Activated CD4-positive, alpha-beta T cell treated with anti-CD3 and anti-CD28 coated beads, Interleukin-2, amount 50 U/mL, for 4 hours (primary cell): ENCODE measurements at regions not wholly inside any gene's neighbourhood (a gene's known extent, or its start where the extent isn't known, plus 50 kb on each side); places are given as distances from the start of the nearest gene placed in this dataset.

Experiments used
- DNase-seq, 2 experiments: peaks; one replicate each; pipeline ENCODE4 v3.0.0-alpha.2; 2020

DNA sequence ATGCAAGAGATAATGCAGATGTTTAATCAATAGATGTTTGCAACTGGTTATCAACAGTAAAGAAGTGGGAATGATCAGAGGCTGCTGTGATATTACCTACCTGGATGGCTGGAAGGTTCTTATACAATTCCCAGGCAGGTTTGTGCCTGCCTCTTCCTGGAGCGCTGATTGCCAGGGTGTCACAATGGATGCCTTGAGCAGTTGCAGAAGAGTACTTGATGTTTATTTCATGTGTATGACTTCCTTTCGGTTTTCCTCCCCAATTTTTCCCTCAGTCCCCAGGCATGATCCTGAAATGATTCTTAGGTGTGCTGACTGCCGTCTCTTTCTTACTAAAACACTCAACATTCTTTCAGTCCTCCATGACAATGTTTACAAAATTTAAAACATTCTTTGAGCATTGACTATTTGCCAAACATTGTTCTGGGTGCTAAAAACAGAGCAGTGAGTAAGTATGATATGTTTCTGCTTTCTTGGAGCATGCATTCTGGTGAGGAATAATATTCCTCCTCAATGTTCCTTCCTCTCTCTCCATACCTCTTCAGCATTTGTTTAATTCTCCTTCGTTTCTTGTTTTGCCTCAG, 416.6 kb upstream of the TRIB2 start:
- no peak for DNase-seq

DNA sequence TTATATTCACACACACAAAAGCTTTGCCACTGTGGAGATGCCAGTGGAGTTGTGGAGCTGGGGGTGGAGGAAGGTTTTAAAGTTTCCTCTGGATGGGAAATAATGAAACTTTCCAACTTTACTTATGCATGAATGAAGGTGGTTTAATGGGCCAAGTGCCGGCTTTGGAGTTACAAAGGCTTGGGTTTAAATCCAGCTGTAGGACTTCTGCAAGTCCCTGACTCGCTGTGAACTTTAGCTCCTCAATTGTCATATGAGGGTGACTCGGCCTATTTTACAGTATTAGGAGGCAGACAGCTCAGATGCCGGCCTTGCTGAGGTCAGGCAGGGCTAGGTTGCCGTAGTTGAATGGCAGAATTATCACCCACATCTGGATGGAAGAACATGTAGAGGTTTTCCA, 415.8 kb upstream of the TRIB2 start:
- no peak for DNase-seq

DNA sequence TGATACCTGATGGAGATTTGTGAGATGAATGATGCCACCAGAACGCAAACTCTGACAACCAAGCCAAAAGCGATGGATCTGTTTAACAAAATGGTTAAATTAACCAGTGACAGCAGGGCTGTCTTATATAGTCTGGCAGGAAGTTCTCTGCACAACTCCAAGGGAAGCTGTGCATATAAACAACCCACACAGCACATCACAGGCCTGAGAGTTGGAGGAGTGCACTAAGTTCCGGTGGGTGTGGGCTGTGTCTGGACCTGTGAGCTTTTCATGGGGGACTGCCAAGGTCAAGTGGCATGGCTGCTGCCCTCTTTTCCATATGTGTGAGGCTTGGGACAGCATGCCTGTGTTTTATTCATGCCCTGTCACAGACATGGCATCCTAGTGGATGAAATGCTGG, 414.6 kb upstream of the TRIB2 start:
- no peak for DNase-seq

DNA sequence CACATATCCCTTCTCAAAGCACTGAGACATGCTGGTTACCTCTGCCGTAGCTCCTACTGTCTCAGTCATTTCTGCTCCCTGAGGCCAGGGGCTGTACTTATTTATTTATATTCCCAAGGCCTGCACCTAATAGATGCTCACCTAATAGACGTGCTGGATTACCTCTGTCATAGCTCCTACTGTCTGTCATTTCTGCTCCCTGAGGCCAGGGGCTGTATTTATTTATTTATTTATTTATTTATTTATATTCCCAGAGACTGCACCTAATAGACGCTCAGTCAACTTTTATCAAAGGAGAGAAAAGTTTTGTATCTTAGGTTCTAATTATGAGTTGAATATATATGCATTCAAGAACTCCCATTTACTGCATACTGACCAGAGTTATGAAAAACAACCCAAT, 414.0 kb upstream of the TRIB2 start:
- no peak for DNase-seq

DNA sequence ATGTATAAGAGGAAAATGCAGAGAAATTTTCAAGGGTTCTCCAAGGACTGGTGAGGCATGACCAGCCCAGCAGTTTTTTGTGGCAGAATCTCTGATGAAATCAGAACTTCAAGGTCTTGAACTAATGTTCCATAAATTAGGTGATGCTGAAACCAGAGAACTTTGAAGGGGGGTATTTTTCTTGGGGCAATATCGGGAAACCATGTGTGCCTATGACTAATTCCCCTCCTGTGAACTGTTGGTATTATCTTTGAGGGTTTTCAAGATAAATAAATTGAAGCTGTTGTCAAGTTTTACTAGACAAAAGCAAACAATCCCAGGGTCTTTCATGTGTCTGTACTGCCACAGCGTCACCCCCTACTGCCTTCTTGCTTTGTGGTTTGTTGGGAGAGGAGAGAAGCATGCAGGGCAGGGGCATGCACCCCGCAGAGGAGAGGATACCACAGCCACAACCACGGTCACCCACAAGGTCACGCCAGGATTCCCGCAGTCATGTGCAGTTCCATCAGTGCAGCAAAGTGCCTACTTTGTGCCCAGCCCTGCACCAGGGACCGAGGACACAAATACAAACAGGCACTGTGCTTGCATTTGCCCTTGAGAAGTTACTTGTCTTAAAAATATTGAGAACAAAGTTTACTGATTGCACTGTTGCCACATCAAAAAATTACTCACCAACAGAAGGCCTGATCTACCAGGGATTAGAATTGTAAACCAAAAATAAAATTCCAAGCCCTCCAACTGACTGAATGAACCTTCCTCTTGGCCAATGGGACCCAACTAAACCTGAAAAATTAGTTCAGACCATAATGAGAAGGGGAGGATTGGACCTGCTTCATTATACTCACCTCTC, 413.3 kb upstream of the TRIB2 start:
- no peak for DNase-seq

DNA sequence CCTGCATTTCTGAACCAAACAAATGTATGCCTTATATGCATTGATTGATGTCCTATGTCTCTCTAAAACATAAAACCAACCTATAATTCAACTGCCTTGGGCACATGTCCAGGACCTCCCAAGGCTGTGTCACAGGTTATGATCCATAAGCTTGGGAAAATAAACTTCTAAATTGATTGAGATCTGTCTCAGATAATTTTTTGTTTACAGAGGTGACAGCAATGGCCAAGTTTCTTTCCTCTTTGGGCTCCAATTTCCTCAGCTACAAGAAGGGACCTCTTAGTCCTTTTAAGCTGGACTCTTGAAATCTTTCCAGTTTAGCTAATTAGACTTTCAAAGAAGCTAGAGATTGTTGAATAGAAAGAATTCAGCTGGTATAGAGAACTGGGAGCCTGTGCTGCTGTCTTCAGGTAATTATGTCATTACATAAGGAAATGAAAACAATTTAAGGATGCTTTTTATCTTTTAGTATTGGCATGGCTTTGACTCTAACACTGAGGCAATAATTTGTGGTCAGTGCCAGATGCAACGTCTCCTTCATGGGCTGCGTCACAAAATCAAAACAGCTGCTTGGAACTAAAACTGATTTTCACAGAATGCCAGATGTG, 412.1 kb upstream of the TRIB2 start:
- DNase-seq: no peak

DNA sequence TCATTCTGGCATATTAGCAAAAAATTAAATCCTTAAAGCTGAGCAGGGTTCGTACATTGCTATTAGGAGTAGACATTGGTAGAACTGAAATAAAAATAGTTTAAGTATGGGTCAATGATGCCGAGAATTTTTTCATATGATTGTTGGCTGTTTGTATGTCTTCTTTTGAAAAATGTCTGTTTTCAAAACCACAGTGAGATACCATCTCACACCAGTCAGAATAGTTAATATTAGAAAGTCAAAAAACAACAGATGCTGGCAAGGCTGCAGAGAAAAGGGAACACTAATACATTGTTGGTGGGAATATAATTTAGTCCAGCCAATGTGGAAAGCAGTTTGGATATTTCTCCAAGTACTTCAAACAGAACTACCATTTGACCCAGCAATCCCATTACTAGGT, 410.8 kb upstream of the TRIB2 start:
- no peak for DNase-seq

DNA sequence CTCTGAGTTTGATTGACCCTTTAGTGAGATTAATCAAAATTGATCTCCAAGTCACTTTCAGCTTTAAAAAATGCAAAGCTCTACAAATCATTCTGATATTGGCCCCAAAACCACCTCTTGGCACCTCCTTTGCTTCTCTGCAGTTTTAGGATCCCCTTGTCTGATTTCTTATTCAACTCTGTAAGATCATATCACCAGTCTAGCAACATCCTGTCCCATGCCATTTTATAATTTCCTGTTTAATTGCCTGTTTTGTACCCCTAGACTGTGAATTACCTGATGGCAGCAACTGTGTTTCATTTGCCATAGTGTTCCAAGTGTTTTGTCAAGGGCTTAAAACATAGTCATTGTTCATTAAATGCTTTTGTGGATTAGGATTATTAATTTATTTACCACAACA, 406.3 kb upstream of the TRIB2 start:
- DNase-seq: no peak

DNA sequence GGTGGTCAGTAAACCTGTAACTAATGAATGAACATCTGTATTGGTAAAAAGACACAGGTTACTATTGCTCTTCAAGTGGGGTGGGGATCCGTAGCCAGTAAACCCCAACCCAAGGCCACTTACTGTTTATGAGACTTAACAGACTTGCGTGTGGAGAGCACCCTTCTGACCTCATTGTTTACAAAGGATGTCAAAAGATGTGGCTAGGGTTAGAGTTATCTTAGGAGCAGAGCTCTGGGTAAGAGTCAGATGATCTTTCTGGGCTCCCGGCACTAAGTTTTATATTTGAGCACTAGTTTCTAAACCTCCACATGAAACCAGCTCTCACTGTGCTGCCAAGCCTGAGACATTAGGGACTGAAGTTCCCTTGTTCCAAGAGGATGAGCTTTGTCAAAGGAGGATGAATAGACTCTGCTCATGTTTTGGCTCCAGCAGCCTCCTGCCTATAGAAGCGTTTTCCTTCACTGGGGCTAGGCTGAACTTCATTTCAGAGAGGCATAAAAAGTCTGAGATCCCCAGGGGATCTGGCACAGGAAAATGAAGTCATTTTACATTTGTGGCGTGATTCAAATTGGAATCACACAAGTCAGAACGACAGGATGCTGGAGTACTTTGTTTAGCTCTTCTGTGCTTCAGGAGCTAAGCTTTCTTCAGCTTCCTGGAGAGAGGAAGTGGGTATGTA, 403.1 kb upstream of the TRIB2 start:
- DNase-seq: no peak

DNA sequence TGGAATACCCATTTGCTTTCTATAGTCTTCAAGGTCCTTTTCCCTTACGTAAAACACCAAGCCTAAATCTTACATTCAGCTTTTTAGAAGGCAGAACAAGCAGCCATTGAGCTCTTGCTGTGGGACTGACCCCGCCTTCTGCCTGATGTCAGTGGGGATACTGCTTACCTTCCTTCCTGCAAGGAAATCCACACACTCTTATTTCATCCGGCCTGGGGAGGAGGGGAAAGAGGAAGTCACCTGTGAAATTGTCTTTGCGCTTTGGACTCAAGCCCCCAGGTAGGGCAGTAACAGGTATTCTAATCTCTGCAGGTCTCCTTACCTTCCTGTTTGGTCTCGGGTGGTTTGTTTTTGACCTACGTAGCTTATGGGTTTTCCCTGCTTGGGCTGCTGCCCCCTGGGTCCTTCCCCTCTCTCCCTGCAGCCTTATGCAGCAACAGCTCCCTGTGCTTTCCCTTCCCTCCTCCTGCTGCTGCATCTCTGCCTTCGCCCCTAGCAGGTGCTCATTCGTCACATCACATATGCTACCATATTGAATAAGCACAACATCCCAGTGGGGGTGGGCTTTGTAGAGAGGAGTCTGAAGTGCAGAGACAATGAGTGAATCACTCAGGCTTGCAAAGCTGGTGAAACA, 402.5 kb upstream of the TRIB2 start:
- DNase-seq: no peak

DNA sequence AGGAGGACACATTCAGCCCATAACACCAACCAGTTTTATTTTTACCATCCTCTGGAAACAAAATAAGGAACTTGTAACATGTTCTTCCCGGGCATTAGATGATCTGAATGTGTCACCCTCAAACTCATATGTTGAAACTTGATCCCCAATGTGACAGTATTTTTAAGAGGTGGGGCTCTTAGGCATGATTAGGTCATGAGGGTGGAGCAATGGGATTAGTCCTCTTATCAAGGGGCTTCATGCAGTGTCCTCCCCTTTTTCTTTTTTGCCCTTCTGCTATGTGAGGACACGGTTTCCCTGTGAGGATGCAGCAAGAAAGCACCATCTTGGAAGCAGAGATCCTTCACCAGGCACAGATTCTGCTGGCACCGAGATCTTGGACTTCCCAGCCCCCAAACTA, 401.5 kb upstream of the TRIB2 start:
- DNase-seq: no peak

DNA sequence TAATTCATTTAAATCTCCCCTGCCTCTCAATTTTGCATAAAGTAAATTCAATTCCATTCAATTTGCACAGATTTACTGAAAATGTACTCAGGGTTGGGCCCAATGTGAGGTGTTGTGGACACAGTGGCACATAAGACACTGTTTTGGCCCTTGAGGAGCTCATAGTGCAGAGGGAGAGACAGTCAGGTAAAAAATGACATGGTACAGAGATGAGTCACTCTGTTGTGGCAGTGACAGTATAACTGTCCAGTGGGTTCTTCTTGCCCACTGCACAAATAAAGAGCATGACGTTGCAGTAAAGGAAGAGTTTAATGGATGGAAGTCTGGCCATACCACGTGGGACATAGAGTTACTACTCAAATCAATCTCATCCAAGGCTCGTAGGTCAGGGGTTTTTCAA, 400.3 kb upstream of the TRIB2 start:
- no peak for DNase-seq

DNA sequence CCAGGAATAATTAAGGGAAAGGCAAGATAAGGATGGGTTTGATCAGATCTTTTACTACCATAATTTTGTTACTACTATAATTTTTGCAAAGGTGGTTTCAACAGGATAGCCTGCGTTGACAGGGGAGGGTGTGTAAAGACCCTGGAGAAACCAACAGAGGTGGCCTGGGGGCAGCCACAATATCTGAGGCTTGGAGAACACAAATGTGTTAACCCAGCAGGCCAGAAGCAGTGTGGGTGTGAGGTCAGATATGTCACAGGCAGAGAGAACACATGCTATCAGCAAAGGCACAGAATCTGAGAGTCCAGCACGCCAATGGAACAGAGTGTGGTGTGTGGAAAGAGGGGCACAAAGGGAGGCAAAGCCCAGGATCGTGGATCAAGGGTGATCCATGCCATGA, 399.4 kb upstream of the TRIB2 start:
- DNase-seq: no peak

DNA sequence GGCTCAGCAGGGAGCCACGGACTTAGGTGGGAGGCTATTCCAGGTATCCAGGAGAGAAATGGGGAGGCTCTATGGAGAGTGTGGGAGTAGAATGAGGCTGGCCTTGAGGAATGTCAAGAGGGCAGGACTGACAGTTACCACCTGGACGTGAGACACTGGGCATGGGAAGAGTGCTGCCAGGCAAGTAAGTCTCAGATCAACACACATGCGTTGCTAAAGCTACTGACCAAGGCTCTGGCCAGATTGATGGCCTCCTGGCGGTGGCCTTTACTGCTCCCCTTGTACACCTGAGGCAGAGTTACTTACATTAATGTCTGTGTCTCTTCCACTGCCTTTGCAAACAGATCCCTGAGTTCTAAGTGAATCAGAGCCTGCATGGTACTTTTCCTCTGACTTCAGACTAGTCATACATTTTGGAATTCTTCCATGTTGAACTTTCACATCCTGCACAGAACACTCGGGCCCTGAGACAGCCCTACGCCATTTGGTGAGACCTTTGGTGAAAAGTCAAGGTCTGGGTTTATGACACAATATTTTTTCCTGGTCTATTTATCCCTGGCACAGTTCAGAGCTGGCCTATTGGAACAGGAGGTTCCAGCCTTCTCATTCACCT, 398.8 kb upstream of the TRIB2 start:
- no peak for DNase-seq

DNA sequence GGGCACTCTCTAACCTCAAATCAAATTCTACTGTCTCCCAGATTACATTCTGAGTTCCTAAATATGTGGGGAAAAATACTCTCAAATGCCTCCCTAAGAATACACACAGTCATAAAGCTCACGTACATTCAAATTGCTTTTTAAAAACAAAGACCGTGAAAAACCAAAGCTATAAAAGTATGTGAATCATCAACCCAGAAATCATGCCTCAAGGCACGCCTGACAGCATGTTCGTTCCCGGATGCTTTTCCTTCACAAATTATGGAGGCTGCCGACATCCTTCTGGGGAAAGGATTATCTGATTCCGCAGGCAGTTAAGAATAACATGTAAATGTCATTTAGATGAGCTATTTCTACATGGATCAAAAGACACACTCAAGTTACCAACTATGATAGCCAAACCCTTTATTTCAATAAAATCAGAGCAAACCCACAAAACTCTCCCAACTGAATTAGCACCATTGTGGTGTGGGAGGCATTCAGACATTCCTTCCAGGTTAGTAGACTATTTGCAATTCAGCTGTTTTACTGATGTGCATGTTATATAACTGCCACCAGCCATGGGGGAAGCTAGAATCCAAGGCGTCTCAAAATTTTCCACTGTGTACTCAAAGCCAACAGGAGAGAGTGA, 398.2 kb upstream of the TRIB2 start:
- no peak for DNase-seq

DNA sequence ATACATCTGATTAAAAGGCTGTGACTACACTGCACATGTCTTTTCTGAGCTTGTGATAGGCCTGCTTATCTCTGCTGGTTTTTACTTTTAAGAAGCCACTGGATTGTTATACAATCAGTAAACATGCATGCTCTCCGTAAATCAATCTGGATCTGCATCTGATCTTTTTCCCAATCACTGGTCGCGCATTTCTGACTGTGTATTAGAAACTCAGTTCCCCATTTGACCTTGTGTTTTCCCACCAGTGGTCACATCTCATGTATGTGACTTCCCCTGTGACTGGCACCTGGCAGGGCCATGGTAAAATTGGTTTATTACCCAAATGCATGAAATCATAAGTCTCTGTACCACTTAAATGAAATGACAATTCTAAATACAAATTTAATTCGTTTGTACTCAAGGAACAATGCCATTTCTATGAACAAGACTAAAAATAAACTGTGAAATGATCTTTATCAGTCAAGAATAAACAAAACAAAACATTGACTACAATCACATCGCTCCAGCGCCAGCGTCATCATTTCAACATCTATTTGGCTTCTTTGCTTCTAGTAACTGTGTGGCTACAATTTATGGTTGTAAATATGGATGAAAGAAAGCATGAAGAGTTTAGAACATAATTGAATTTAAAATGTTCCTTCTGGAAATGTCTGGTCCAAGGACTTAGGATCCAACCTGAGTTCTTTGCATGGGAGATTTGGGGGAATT, 396.6 kb upstream of the TRIB2 start:
- no peak for DNase-seq

DNA sequence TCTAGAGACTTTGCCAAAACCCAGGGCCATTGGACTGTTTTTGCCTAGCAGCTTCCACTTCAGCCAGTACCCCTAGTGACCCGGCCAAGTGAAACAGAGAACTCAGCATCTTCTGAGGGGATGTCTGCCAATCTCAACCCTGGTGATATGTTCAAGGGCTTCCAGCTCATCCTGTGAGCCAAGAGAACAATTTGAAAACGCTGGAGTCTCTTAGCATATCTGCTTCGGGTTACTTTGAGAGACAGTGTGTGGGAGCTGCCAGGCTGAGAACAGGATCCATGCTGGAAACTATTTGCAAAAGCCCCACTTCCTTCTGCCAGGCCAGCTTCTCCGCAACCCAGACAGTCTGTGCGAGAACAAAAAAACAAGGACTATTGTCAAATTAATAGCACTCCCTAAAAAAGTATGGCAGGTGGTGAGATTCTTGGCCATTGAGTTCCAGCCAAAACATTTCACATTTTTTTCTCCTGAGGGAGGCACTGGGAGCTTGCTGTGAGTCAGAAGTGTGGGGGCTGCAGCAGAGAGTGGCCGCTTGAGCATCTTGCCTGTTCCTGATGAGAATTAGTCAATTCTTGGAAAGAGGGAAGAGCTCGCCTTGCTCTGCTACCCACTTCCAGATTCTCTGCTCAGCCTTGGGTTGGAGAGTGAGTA, 395.6 kb upstream of the TRIB2 start:
- DNase-seq: no peak

DNA sequence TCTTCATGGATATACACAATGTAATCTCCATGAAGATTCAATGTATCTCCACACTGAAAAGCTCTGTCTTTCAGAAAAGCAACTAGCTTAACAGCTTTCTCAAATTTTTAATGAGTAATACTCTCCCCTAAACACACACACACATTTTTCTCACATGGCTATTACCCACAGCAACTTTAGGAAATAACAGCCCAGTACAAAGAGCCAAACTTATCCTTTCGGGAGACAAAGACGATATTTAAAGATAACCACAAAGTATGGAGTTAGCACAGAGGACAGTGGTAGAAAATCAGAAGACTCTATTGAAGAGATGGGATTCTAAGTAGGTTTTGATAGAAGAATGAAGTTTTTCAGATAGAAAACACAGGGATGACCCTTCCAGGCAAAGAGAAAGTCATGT, 394.9 kb upstream of the TRIB2 start:
- DNase-seq: no peak

DNA sequence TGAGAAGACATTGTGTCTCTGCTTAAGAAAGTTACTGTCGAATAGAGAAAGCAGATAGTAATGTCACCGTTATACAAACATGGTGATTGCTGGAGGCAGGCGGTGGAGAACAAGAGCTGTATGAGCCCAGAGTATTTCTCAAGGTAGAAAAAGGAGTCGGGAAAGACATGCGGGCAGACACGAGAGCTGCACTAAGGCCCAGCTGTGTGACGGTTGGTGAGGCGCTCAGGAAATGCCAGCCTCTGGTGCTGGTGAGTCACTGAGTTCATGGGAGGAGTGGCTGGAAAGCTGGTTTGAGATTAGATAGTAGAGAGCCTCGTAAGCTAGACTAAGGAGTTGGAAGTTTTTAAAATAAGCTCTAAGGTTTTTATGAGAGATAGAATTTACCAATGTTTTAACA, 390.9 kb upstream of the TRIB2 start:
- DNase-seq: no peak

DNA sequence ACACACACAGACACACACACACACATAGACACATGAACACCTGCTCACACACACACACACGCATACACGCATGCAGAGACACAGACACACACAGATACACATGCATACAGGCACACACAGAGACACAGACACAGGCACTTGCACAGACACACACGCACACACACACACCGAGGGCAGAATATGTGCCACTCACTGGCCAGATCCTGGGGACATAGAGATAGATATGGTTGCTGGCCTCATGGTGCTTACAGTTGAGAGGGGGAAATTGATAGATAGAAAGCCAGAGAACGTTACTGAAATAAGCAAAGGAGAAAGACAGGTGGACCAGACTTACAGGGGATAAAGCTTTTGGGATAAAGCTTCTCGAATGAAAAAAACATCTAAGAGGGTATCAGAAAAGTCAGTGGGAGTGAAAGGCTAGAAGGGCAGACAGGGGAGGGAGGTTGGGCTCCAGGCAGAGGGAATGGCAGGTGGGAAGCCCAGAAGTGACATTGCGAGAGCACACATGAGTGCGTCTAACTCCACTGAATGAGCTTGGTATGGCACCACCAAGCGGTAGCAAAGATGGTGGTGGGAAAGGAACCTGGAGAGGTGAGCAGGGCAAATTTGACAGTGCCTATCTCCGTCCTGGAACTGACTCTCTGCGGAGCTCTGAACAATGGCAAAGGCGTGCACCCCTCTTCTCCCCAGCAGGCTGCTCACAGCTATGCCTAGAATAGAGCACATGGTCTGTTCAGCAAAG, 390.1 kb upstream of the TRIB2 start:
- no peak for DNase-seq
